ENCODE measurements at regions not wholly inside any gene's neighbourhood (a gene's known extent, or its start where the extent isn't known, plus 50 kb on each side); places are given as distances from the start of the nearest gene placed in this dataset.
"Not testable (repeated sequence)": the region's sequence is repeated elsewhere in the genome, so short reads cannot be mapped to it uniquely, and the experiment has no call there.

- no peak overlapping the region for H3K4me3 ChIP-seq (ENCODE audit: control insufficient read depth, low read depth, low read length)
- TF ChIP-seq CTCF (conservative IDR thresholded peaks at IDR 0.05; ENCODE audit: control insufficient read depth, insufficient read depth, low read depth, low read length): no peak
- no peak for DNase-seq (ENCODE audit: low read depth)
These were observed 789.8 kb downstream of the EDEM1 start for GRCh38 chr3:5977331-5977730.

- DNase-seq (ENCODE audit: low read depth): no peak
- no peak for TF ChIP-seq CTCF (conservative IDR thresholded peaks at IDR 0.05; ENCODE audit: control insufficient read depth, insufficient read depth, low read depth, low read length)
These were observed 793.0 kb downstream of the EDEM1 start for GRCh38 chr3:5980475-5980874.

GRCh38 chr3:5994651-5995050 is 807.1 kb downstream of the EDEM1 start:
- no peak for DNase-seq (ENCODE audit: low read depth)
- no peak for TF ChIP-seq CTCF (conservative IDR thresholded peaks at IDR 0.05; ENCODE audit: control insufficient read depth, insufficient read depth, low read depth, low read length)
- H3K4me3 ChIP-seq (ENCODE audit: control insufficient read depth, low read depth, low read length): no peak overlapping the region

More at GRCh38 chr3:5980475-5980874, 793.0 kb downstream of the EDEM1 start:
- no peak overlapping the region for H3K4me3 ChIP-seq (ENCODE audit: control insufficient read depth, low read depth, low read length)

- no peak for TF ChIP-seq CTCF (conservative IDR thresholded peaks at IDR 0.05; ENCODE audit: control insufficient read depth, insufficient read depth, low read depth, low read length)
- DNase-seq (ENCODE audit: low read depth): no peak
These were observed 830.9 kb downstream of the EDEM1 start for GRCh38 chr3:6018456-6018855.

GRCh38 chr3:6022621-6023020 is 835.1 kb downstream of the EDEM1 start:
- no peak for DNase-seq (ENCODE audit: low read depth)
- no peak overlapping the region for H3K4me3 ChIP-seq (ENCODE audit: control insufficient read depth, low read depth, low read length)
- TF ChIP-seq CTCF (conservative IDR thresholded peaks at IDR 0.05; ENCODE audit: control insufficient read depth, insufficient read depth, low read depth, low read length): no peak

More at GRCh38 chr3:6018456-6018855, 830.9 kb downstream of the EDEM1 start:
- H3K4me3 ChIP-seq (ENCODE audit: control insufficient read depth, low read depth, low read length): no peak overlapping the region

- TF ChIP-seq CTCF (conservative IDR thresholded peaks at IDR 0.05; ENCODE audit: control insufficient read depth, insufficient read depth, low read depth, low read length): no peak
- H3K4me3 ChIP-seq (ENCODE audit: control insufficient read depth, low read depth, low read length): no peak overlapping the region
- no peak for DNase-seq (ENCODE audit: low read depth)
These were observed 835.9 kb upstream of the GRM7 start for GRCh38 chr3:6025032-6025431.

GRCh38 chr3:6030648-6031047 is 830.3 kb upstream of the GRM7 start:
- not testable (repeated sequence) for H3K4me3 ChIP-seq (ENCODE audit: control insufficient read depth, low read depth, low read length); DNase-seq (ENCODE audit: low read depth)
